ENCODE measurements at regions not wholly inside any gene's neighbourhood (a gene's known extent, or its start where the extent isn't known, plus 50 kb on each side); places are given as distances from the start of the nearest gene placed in this dataset.

GRCh38 chr14:28666961-28667360 lies 99.6 kb upstream of the FOXG1 start:
- in situ Hi-C loops (cut with HindIII; ENCODE audit: low pct_unique_long_range_greater_than_20kb, low sequenced_read_pairs) (no loop called here), intact Hi-C loops (cut with micrococcal nuclease; ENCODE audit: unreplicated experiment) (no loop called here)
- TF ChIP-seq CTCF (IDR thresholded peaks at IDR 0.05) (no peak), POLR2AphosphoS5 (IDR thresholded peaks at IDR 0.05; ENCODE audit: low read depth, low read length) (no peak), TCF7L2 (IDR thresholded peaks at IDR 0.05; ENCODE audit: low read depth, low read length) (no peak), REST (IDR thresholded peaks at IDR 0.05; ENCODE audit: insufficient read depth in 1 of 2, low read depth in 2 of 2, low read length in 1 of 2) (no peak), SIN3A (IDR thresholded peaks at IDR 0.05; ENCODE audit: borderline replicate concordance, insufficient read depth, low read depth, low read length) (no peak)
- ChIA-PET POLR2A (no interaction called here), CTCF (no interaction called here)
- Histone ChIP-seq H3K27ac (ENCODE audit: low read length) (no peak overlapping the region), H3K4me1 (ENCODE audit: control insufficient read depth, insufficient read depth, low read length) (no peaks in the 10 kb centered on the region), H3K4me3 (ENCODE audit: low read depth in 2 of 2, low read length in 2 of 2) (no peak overlapping the region), H3K36me3 (ENCODE audit: control insufficient read depth, insufficient read depth, low read length) (no peaks in the 10 kb centered on the region), H3K27me3 (ENCODE audit: control insufficient read depth, insufficient read depth, low read length) (no peaks in the 10 kb centered on the region), H3K9me3 (ENCODE audit: control insufficient read depth, insufficient read depth, low read depth, low read length) (no peaks in the 10 kb centered on the region)
- ATAC-seq: no peak
- no TSS peak for BruUV-seq (replicated peaks)
- no peak for DNase-seq (ENCODE audit: low read depth, low spot score)

- intact Hi-C loops (cut with micrococcal nuclease; ENCODE audit: unreplicated experiment): no loop called here
- BruUV-seq (replicated peaks): no TSS peak
- H3K4me1 ChIP-seq (ENCODE audit: control insufficient read depth, insufficient read depth, low read length): no peaks in the 10 kb centered on the region
- in situ Hi-C loops (cut with HindIII; ENCODE audit: low pct_unique_long_range_greater_than_20kb, low sequenced_read_pairs): no loop called here
- H3K27ac ChIP-seq (ENCODE audit: low read length): no peak overlapping the region
- ChIA-PET CTCF (interaction anchor here (0.6 kb wide), 1 partner anchor 819 kb away, joined by 6 read pairs; no protein-coding TSS in a partner anchor), POLR2A (no interaction called here)
- no peak for ATAC-seq
- H3K9me3 ChIP-seq (ENCODE audit: control insufficient read depth, insufficient read depth, low read depth, low read length): no peaks in the 10 kb centered on the region
- H3K36me3 ChIP-seq (ENCODE audit: control insufficient read depth, insufficient read depth, low read length): no peaks in the 10 kb centered on the region
- TF ChIP-seq POLR2AphosphoS5 (IDR thresholded peaks at IDR 0.05; ENCODE audit: low read depth, low read length): no peak
- no peak for TF ChIP-seq CTCF (IDR thresholded peaks at IDR 0.05)
- no peak for TF ChIP-seq REST (IDR thresholded peaks at IDR 0.05; ENCODE audit: insufficient read depth in 1 of 2, low read depth in 2 of 2, low read length in 1 of 2)
- no peak for TF ChIP-seq TCF7L2 (IDR thresholded peaks at IDR 0.05; ENCODE audit: low read depth, low read length)
- no peak for TF ChIP-seq SIN3A (IDR thresholded peaks at IDR 0.05; ENCODE audit: borderline replicate concordance, insufficient read depth, low read depth, low read length)
- DNase-seq (ENCODE audit: low read depth, low spot score): no peak
- H3K4me3 ChIP-seq (ENCODE audit: low read depth in 2 of 2, low read length in 2 of 2): no peak overlapping the region
- no peaks in the 10 kb centered on the region for H3K27me3 ChIP-seq (ENCODE audit: control insufficient read depth, insufficient read depth, low read length)
These were observed 95.2 kb upstream of the FOXG1 start for GRCh38 chr14:28671425-28671824.
